Nephron (organoid): ENCODE measurements at regions not wholly inside any gene's neighbourhood (a gene's known extent, or its start where the extent isn't known, plus 50 kb on each side); places are given as distances from the start of the nearest gene placed in this dataset.
"Not testable (repeated sequence)": the region's sequence is repeated elsewhere in the genome, so short reads cannot be mapped to it uniquely, and the experiment has no call there.

Experiments used
- H3K27ac Mint-ChIP-seq, 3 experiments: 2 replicates each; pipeline ENCODE4 v1.8.0; 2020; ENCODE audit warnings: mixed read lengths in 3 of 3, mild to moderate bottlenecking in 2 of 3, moderate library complexity in 1 of 3
- H3K27me3 Mint-ChIP-seq: 2 replicates; pipeline ENCODE4 v1.8.0; 2021; ENCODE audit warnings: low read depth, mild to moderate bottlenecking, moderate library complexity, mixed read lengths
- H3K36me3 Mint-ChIP-seq: 2 replicates; pipeline ENCODE4 v1.8.0; 2020; ENCODE audit warnings: low read depth, mixed read lengths
- H3K4me1 Mint-ChIP-seq: 2 replicates; pipeline ENCODE4 v1.8.0; 2020; ENCODE audit warnings: mixed read lengths
- H3K4me3 Mint-ChIP-seq, 3 experiments: 2 replicates each; pipeline ENCODE4 v1.8.0; 2020; ENCODE audit warnings: mild to moderate bottlenecking in 3 of 3, mixed read lengths in 3 of 3, moderate library complexity in 2 of 3
- H3K9me3 Mint-ChIP-seq: 2 replicates; pipeline ENCODE4 v1.8.0; 2020; ENCODE audit warnings: mixed read lengths
- CTCF ChIP-seq, 3 experiments: fragments of 200-600 bp; sonication (generic); IDR thresholded peaks; one replicate each; pipeline ENCODE4 v1.5.0; 2021; ENCODE audit warnings: antibody characterized with exemption in 3 of 3; ENCODE audit not compliant: unreplicated experiment in 3 of 3

GRCh38 chr17:72571813-72572396 lies 451.1 kb downstream of the SOX9 start:
- no peaks in the 10 kb centered on the region for H3K36me3 Mint-ChIP-seq
- no peaks in the 10 kb centered on the region for H3K4me1 Mint-ChIP-seq
- peaks cover 7% of the 10 kb centered on the region for H3K27me3 Mint-ChIP-seq
- no peak for TF ChIP-seq CTCF (IDR thresholded peaks at IDR 0.05; ENCODE audit: unreplicated experiment in 3 of 3)
- peak overlapping the region in 1 of 3 experiments; percentile 57 for H3K27ac Mint-ChIP-seq
- H3K4me3 Mint-ChIP-seq = no peak overlapping the region
- no peaks in the 10 kb centered on the region for H3K9me3 Mint-ChIP-seq

- Mint-ChIP-seq H3K27ac (no peak overlapping the region), H3K9me3 (no peaks in the 10 kb centered on the region), H3K36me3 (no peaks in the 10 kb centered on the region), H3K27me3 (peaks cover 7% of the 10 kb centered on the region), H3K4me1 (no peaks in the 10 kb centered on the region), H3K4me3 (no peak overlapping the region)
- no peak for TF ChIP-seq CTCF (IDR thresholded peaks at IDR 0.05; ENCODE audit: unreplicated experiment in 3 of 3)
Measured at GRCh38 chr17:72572604-72573491, 452.0 kb downstream of the SOX9 start.

DNA sequence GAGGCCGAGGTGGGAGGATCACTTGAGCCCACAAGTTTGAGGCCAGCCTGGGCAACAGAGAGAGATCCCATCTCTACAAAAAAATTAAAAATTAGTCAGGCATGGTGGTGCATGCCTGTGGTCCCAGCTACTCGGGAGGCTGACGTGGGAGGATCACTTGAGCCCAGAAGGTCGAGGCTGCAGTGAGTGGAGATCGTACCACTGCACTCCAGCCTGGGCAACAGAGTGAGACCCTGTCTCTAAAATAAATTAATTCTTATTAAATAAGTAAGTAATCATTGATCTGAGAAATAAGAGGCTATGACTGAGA lies 452.6 kb downstream of the SOX9 start:
- H3K27me3 Mint-ChIP-seq, H3K4me1 Mint-ChIP-seq, H3K9me3 Mint-ChIP-seq, H3K27ac Mint-ChIP-seq, H3K36me3 Mint-ChIP-seq, H3K4me3 Mint-ChIP-seq: not testable (repeated sequence)

DNA sequence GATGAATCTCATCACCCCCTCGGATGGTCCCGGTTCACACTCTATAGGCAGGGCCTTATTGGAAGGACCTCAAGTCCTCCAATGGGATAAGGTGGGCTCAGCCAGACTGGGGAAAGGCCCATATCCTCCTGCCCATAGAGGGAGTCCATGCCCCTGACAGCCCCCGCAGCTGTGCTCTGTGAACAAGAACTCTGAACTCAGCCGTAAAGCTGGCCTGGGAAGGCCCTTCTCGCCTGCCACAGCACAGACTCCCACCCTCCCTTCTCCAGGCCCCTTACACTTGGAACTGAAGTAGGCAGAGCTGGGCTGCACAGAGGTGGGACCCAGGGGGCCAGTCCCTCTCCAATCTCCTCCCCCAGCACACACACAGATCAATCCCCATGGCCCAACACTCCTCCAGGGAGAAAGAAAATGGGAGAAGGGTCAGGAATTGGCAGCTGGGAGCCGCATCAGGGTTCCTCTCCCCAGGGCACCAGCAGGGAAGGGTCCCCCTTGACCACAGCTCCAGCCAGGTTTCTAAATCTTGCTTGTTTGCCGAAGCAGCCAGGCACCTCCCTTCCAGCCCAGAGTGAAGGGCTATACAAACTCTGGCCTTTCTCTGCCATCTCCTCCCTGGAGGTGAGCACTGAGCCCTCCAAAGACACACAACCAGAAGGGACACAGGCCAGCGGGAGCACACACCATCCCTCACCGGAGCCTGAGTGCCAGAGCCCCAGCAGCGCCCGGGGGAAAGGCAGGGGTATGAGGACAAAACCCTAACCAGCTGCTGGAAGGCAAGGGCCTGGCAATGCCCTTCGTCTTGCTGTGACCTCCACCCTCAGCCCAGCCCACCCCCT lies 454.1 kb downstream of the SOX9 start:
- Mint-ChIP-seq H3K36me3 (no peaks in the 10 kb centered on the region), H3K27ac (peak overlapping the region in 2 of 3 experiments; percentile 1 to 11), H3K27me3 (peaks cover 7% of the 10 kb centered on the region), H3K4me1 (no peaks in the 10 kb centered on the region), H3K4me3 (no peak overlapping the region), H3K9me3 (no peaks in the 10 kb centered on the region)
- TF ChIP-seq CTCF (IDR thresholded peaks at IDR 0.05; ENCODE audit: unreplicated experiment in 3 of 3) = no peak

GRCh38 chr17:72575542-72576233 lies 454.9 kb downstream of the SOX9 start:
- peak overlapping the region in 1 of 3 experiments; percentile 42 for H3K27ac Mint-ChIP-seq
- no peaks in the 10 kb centered on the region for H3K9me3 Mint-ChIP-seq
- H3K4me3 Mint-ChIP-seq = peak overlapping the region in 1 of 3 experiments; percentile 52
- peaks cover 7% of the 10 kb centered on the region for H3K27me3 Mint-ChIP-seq
- H3K36me3 Mint-ChIP-seq = no peaks in the 10 kb centered on the region
- no peak for TF ChIP-seq CTCF (IDR thresholded peaks at IDR 0.05; ENCODE audit: unreplicated experiment in 3 of 3)
- no peaks in the 10 kb centered on the region for H3K4me1 Mint-ChIP-seq
